GM12878 (cell line): ENCODE measurements at regions not wholly inside any gene's neighbourhood (a gene's known extent, or its start where the extent isn't known, plus 50 kb on each side); places are given as distances from the start of the nearest gene placed in this dataset.

Source experiments
- ATAC-seq: fragments of 200-7000 bp; cut with Tn5 transposase; 3 replicates; pipeline ENCODE4 v1.9.1; 2020; ENCODE audit warnings: mild to moderate bottlenecking, moderate library complexity
- BruUV-seq: library from RNA; stranded (reverse); fragments of 400-500 nt; replicated peaks from 2 replicates; lab custom pipeline; 2021; lab: Mats Ljungman, UMichigan
- CTCF ChIA-PET: fragments of 300-600 bp; sonication (Branson Sonifier 250); formaldehyde crosslinking; extraction: SDS; loops from one replicate; lab custom pipeline; 2021; ENCODE audit warnings: inconsistent platforms; lab: Yijun Ruan, JAX
- POLR2A ChIA-PET: fragments of 350-600 bp; formaldehyde crosslinking; extraction: SDS; loops from one replicate; lab custom pipeline; 2021; ENCODE audit warnings: inconsistent platforms; lab: Charles Lee
- RAD21 ChIA-PET: fragments of 300-600 bp; sonication (Branson Sonifier 250); formaldehyde crosslinking; loops from one replicate; lab custom pipeline; 2023; ENCODE audit warnings: antibody characterized with exemption; ENCODE audit not compliant: unreplicated experiment; lab: Charles Lee
- SMC1A ChIA-PET: fragments of 300-600 bp; sonication (Branson Sonifier 250); formaldehyde crosslinking; loops from one replicate; lab custom pipeline; 2023; ENCODE audit not compliant: unreplicated experiment, uncharacterized antibody; lab: Charles Lee
- DNase-seq: peaks from one replicate; pipeline ENCODE4 v3.0.0-alpha.2; 2011; ENCODE audit warnings: low read depth, low spot score
- FAIRE-seq: peaks from 3 replicates; lab custom pipeline; 2011; peaks lifted over from hg19 to GRCh38; lab: Jason Lieb, UNC
- H2AFZ ChIP-seq: 2 replicates; pipeline ENCODE4 v1.6.0; 2011; ENCODE audit warnings: low read depth, low read length, control low read depth; ENCODE audit not compliant: control insufficient read depth
- H3K27ac ChIP-seq: 2 replicates; pipeline ENCODE4 v1.5.1; 2011; ENCODE audit warnings: control low read depth; ENCODE audit not compliant: control insufficient read depth, insufficient read depth
- H3K27me3 ChIP-seq, 2 experiments: replicated peaks in 1 of 2; 2 replicates each; pipeline versions ENCODE4 v1.6.0 to v1.6.1; 2011; ENCODE audit warnings: low read length in 1 of 2; ENCODE audit not compliant: control insufficient read depth in 2 of 2, insufficient read depth in 2 of 2
- H3K36me3 ChIP-seq, 2 experiments: 2 replicates each; pipeline ENCODE4 v1.5.1; 2011; ENCODE audit warnings: low read length in 1 of 2; ENCODE audit not compliant: control insufficient read depth in 2 of 2, insufficient read depth in 2 of 2
- H3K4me1 ChIP-seq: 2 replicates; pipeline ENCODE4 v1.6.1; 2011; ENCODE audit warnings: mild to moderate bottlenecking, low read length, moderate library complexity, mixed read lengths; ENCODE audit not compliant: control insufficient read depth, insufficient read depth
- H3K4me2 ChIP-seq: 2 replicates; pipeline ENCODE4 v1.6.0; 2011; ENCODE audit warnings: control low read depth; ENCODE audit not compliant: control insufficient read depth, insufficient read depth
- H3K4me3 ChIP-seq: fragments of 200-600 bp; sonication (generic); 2 replicates; pipeline ENCODE4 v1.5.1; 2016
- H3K79me2 ChIP-seq: 2 replicates; pipeline ENCODE4 v1.6.0; 2011; ENCODE audit warnings: low read length; ENCODE audit not compliant: control insufficient read depth, insufficient read depth
- H3K9ac ChIP-seq: 2 replicates; pipeline ENCODE4 v1.8.0; 2011; ENCODE audit warnings: low read length, control low read depth, mixed read lengths; ENCODE audit not compliant: control insufficient read depth, insufficient read depth
- H3K9me3 ChIP-seq: replicated peaks from 3 replicates; pipeline ENCODE4 v1.5.1; 2011; ENCODE audit warnings: mild to moderate bottlenecking, low read length; ENCODE audit not compliant: control insufficient read depth, insufficient read depth
- H4K20me1 ChIP-seq: 2 replicates; pipeline ENCODE4 v1.6.0; 2011; ENCODE audit not compliant: control insufficient read depth, insufficient read depth
- BCL11A ChIP-seq: IDR thresholded peaks from 2 replicates; pipeline ENCODE4 v1.6.1; 2011; ENCODE audit warnings: low read depth, low read length
- EP300 ChIP-seq, 2 experiments: fragments of 150-350 bp in 1 of 2; IDR thresholded peaks; 2 replicates each; pipeline ENCODE4 v1.6.1; 2011 to 2012; ENCODE audit warnings: low read depth in 2 of 2, low read length in 2 of 2, borderline replicate concordance in 1 of 2, improper control_type of control experiment in 1 of 2, inconsistent platforms in 1 of 2; ENCODE audit not compliant: control insufficient read depth in 1 of 2
- HDAC6 ChIP-seq: fragments of 200-600 bp; sonication (generic); IDR thresholded peaks from one replicate; pipeline ENCODE4 v1.8.0; 2017; ENCODE audit warnings: antibody characterized with exemption; ENCODE audit not compliant: unreplicated experiment
- IKZF2 ChIP-seq, 2 experiments: fragments of 450-650 bp; IDR thresholded peaks; 2 replicates each; pipeline ENCODE4 v1.6.1; 2017; ENCODE audit warnings: mild to moderate bottlenecking in 2 of 2, moderate library complexity in 2 of 2
- MYC ChIP-seq: IDR thresholded peaks from 2 replicates; pipeline ENCODE4 v1.6.1; 2011; ENCODE audit warnings: mild to moderate bottlenecking, low read length, moderate library complexity, inconsistent platforms; ENCODE audit not compliant: insufficient read depth, insufficient replicate concordance, insufficient read length, severe bottlenecking
- NR2C1 ChIP-seq: fragments of 450-650 bp; IDR thresholded peaks from 2 replicates; pipeline ENCODE4 v1.6.1; 2017; ENCODE audit warnings: antibody characterized with exemption, mild to moderate bottlenecking, moderate library complexity
- PBX3 ChIP-seq: IDR thresholded peaks from 2 replicates; pipeline ENCODE4 v1.6.1; 2011; ENCODE audit warnings: mild to moderate bottlenecking, low read depth, low read length, moderate library complexity; ENCODE audit not compliant: insufficient replicate concordance
- PKNOX1 ChIP-seq: fragments of 450-650 bp; IDR thresholded peaks from 2 replicates; pipeline ENCODE4 v1.6.1; 2016; ENCODE audit warnings: mild to moderate bottlenecking
- PML ChIP-seq: IDR thresholded peaks from 2 replicates; pipeline ENCODE4 v1.6.1; 2012; ENCODE audit warnings: low read length, inconsistent platforms
- RB1 ChIP-seq: fragments of 450-650 bp; formaldehyde crosslinking; IDR thresholded peaks from 2 replicates; pipeline ENCODE4 v1.6.1; 2017; ENCODE audit warnings: mild to moderate bottlenecking, borderline replicate concordance
- RELA ChIP-seq: fragments of 450-650 bp; IDR thresholded peaks from 2 replicates; pipeline ENCODE4 v1.8.0; 2014; ENCODE audit warnings: borderline replicate concordance; ENCODE audit not compliant: partially characterized antibody
- SREBF2 ChIP-seq: IDR thresholded peaks from 2 replicates; pipeline ENCODE4 v1.6.1; 2012; ENCODE audit warnings: mild to moderate bottlenecking, low read length
- ZNF384 ChIP-seq: IDR thresholded peaks from 2 replicates; pipeline ENCODE4 v1.6.1; 2012; ENCODE audit warnings: low read depth, mild to moderate bottlenecking, low read length, improper control_type of control experiment, borderline replicate concordance
- WGBS: methylation state at CpG from one replicate; pipeline ENCODE4 v1.1.6; 2016; ENCODE audit warnings: low lambda C conversion rate; ENCODE audit not compliant: insufficient replicate concordance, insufficient coverage; ENCODE audit errors: missing lambda C conversion rate; 5-methylcytosine and 5-hydroxymethylcytosine counted together
- in situ Hi-C: fragments of 300-500 bp; cut with MboI; formaldehyde crosslinking; loops from 9 replicates; pipeline ENCODE4 v1.14.3; 2018; ENCODE audit warnings: mixed read lengths
- intact Hi-C: fragments of 100-400 bp; cut with micrococcal nuclease; formaldehyde crosslinking; loops from one replicate; pipeline ENCODE4 v1.14.2; 2022; ENCODE audit not compliant: unreplicated experiment

- DNase-seq (no peak), ATAC-seq (no peak), FAIRE-seq (no peak)
- H3K27ac ChIP-seq, result no peak overlapping the region
- H3K4me3 ChIP-seq, result no peak overlapping the region
- CTCF ChIA-PET, result no interaction called here
- H3K79me2 ChIP-seq, result no peaks in the 10 kb centered on the region
- H3K4me1 ChIP-seq, result peaks cover 7% of the 10 kb centered on the region
- no peaks in the 10 kb centered on the region for H3K9me3 ChIP-seq
- no peak overlapping the region; the same call in 1 of the 2 replicates for H3K4me2 ChIP-seq
- no peaks in the 10 kb centered on the region for H3K27me3 ChIP-seq
- in situ Hi-C loops, result no loop called here
- SMC1A ChIA-PET, result interaction anchor here (0.9 kb wide), 1 partner anchor 9 kb away, joined by 3 read pairs; no protein-coding TSS in a partner anchor
- H2AFZ ChIP-seq, result no peak overlapping the region
- RAD21 ChIA-PET, result no interaction called here
- intact Hi-C loops, result no loop called here
- TF ChIP-seq PKNOX1 (no peak), NR2C1 (no peak), MYC (no peak), BCL11A (no peak), RB1 (no peak), PML (no peak), ZNF384 (no peak), HDAC6 (no peak), SREBF2 (no peak), PBX3 (no peak), IKZF2 (IDR thresholded peaks at IDR 0.05) (no peak), RELA (no peak), EP300 (IDR thresholded peaks at IDR 0.05; ENCODE audit: borderline replicate concordance in 1 of 2, control insufficient read depth in 1 of 2, low read depth in 2 of 2, low read length in 2 of 2) (no peak)
- no peak overlapping the region for H3K9ac ChIP-seq
- WGBS, result 34% methylated on average over 4 of the region's 4 CpGs
- H3K36me3 ChIP-seq, result no peaks in the 10 kb centered on the region
- POLR2A ChIA-PET, result no interaction called here
- BruUV-seq, result no TSS peak
- no peaks in the 10 kb centered on the region for H4K20me1 ChIP-seq
These were observed 891.1 kb downstream of the TUSC7 start for GRCh38 chr3:117600666-117601065.
